Left ventricle myocardium superior (tissue), 1 donor: ENCODE measurements at regions not wholly inside any gene's neighbourhood (a gene's known extent, or its start where the extent isn't known, plus 50 kb on each side); places are given as distances from the start of the nearest gene placed in this dataset.

Source experiments
- ATAC-seq: fragments of 200-7000 bp; cut with Tn5 transposase; one replicate; pipeline ENCODE4 v1.9.1; 2020; ENCODE audit warnings: mild to moderate bottlenecking, moderate library complexity
- DNase-seq: peaks from one replicate; pipeline ENCODE4 v3.0.0-alpha.2; 2020
- intact Hi-C: fragments of 100-400 bp; cut with micrococcal nuclease; formaldehyde crosslinking; loops from one replicate; pipeline ENCODE4 v1.11.0; 2022
- donor health status: DM: no; HTN: yes; CAD: no; lungs with severe emphysema.

DNA sequence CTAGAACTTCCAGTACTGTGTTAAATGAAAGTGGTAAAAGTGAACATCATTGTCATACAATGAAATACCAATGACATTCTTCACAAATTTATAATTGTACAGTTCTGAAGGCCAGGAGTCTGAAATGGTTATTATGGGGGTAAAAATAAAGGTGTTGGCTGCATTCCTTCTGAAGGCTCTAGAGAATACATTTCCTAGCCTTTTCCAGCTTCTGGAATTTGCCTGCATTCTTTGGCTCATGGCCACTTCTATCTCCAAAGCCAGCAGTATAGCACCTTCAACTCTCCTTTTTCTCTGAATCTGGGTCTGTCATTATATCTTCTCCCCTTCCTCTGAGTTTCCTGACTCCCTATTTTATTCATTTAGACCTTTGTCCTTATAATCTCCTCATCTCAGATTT is 1232.7 kb upstream of the TENM4 start:
- no peak for DNase-seq
- no peak for ATAC-seq
- intact Hi-C loops = no loop called here

GRCh38 chr11:80669620-80670019 is 1228.8 kb upstream of the TENM4 start:
- intact Hi-C loops = no loop called here
- no peak for ATAC-seq

DNA sequence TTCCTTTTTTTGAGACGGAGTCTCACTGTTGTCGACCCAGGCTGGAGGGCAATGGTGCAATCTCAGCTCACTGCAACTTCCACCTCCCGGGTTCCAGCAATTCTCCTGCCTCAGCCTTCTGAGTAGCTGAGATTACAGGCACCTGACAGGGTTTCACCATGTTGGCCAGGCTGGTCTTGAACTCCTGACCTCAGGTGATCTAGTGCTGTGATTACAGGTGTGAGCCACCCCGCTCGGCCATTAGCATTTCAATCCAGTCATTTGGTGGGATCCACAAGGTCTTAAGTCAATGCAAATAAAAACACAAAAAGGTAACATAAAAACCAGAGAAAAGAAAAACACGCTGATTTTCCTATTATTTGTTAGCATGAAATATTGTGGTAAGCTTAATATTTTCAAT is 1227.2 kb upstream of the TENM4 start:
- no peak for DNase-seq
- ATAC-seq = no peak
- intact Hi-C loops = no loop called here

More at GRCh38 chr11:80669620-80670019, 1228.8 kb upstream of the TENM4 start:
- no peak for DNase-seq

DNA sequence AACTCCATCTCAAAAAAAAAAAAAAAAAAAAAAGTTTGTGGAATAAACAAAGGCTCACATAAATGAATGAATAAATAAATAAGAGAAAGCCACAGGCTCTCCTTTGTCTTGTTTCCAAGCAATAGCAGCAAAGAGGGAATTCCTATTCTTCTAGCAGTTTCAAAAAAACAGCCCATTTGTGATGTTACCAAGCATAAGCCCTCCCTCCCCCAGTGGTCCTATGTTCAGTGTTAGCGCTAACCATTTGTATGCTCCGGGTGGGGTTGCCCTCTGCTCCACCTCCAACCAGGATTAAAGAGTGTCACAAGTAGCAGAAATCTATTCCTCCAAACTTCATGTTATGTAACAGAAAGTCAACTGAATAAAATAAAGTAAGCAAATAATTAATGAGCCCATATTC is 1215.0 kb upstream of the TENM4 start:
- ATAC-seq (no peak), DNase-seq (no peak)
- intact Hi-C loops = no loop called here

DNA sequence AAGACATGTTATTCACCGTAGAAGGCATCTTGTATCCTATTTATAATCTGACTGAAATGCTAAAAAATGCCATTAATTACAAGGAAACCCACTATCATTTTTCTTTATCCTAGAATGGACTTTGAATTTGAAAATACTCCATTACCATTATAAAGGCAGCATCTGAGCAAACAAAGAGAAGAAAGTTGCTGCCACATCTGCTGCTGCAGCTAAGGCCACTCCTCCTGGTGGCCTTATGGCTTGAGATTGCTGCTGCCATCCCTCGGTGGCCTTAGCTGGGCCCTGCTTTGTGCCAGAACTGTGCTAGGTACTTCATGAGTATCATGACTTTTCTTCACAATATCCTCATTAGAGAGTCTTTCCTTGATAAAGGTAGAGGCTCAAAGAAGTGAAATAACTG is 1210.1 kb upstream of the TENM4 start:
- intact Hi-C loops = no loop called here
- DNase-seq (no peak), ATAC-seq (no peak)

DNA sequence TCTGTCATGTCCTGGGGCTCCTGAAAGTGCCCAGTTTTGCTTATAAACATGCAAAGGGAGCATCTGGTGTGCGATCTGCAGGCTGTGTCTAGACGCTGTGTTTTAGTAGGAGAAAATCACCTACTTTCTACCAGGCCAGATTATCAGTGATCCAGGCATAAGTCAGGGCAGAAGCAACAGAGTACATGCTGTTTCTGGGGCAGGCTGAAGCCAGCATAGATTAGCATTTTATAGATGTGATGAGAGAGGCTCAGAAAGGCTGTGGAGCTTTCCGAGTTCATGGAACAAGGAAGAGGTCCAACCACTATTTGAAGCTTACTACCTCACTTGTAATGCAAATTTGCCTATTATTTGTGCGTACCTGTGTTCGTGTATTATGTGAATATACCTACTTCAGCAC is 1208.4 kb upstream of the TENM4 start:
- ATAC-seq (no peak), DNase-seq (no peak)

GRCh38 chr11:80638296-80638695 is 1197.5 kb upstream of the TENM4 start:
- intact Hi-C loops = no loop called here
- ATAC-seq (no peak), DNase-seq (no peak)

More for the DNA sequence above, 1208.4 kb upstream of the TENM4 start:
- intact Hi-C loops = no loop called here

DNA sequence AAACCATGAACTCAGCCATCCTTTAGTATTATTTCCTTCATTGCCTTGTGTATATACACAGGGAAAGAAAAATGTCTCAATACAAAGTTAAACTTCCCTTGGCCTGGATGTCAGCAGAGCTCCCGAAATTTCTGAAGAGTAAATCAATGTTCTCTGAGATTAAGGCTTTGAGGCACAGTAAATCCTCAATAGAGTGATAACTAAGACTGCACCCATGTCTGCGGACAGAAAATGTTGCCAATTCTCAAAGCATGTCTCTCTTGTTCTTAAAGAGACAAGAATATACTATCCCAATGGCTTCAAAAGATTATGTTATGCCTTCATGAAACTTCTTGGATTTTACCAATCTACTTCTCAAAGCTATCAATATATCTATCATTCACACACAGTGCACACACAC is 1196.7 kb upstream of the TENM4 start:
- no peak for ATAC-seq
- intact Hi-C loops = no loop called here
- DNase-seq = no peak

DNA sequence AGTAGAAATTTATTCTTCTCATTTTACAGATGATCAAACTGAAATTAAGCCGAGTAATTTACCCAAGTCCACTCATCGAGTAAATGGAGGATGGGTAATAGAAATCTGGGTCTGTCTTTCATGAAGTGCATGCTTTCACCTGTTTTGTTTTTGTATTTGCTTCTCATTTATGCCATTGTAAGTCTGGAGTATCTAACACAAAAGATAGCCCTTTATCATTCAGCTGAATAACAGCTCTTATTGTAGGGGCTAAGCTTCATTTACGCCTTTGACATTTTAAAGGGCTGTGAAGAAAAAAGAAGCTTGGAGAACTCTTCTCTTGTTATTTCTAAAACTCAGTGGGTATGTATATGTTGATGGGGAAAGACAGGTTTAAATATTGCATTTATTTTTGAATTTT is 1196.2 kb upstream of the TENM4 start:
- intact Hi-C loops = no loop called here
- no peak for DNase-seq
- ATAC-seq = no peak

DNA sequence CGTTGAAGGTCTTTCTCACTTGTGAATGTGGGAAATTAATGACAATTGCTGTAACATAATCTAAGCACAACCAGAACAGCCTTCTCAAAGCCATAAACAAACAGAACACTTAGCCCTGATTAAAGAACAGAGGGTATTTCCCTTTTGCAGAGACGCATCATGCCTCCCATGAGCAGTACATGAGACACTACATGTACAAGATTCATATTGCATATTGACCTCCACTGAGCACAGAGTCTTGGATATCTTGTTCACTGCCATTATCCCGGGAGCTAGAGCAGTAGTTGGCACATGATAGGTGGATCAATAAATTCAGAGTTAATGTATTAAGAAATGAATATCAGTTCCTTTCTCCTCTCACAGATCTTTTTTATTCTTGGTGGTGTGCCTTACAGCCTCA is 1194.3 kb upstream of the TENM4 start:
- DNase-seq (no peak), ATAC-seq (no peak)
- intact Hi-C loops = no loop called here

GRCh38 chr11:80632691-80633090 is 1191.9 kb upstream of the TENM4 start:
- ATAC-seq (no peak), DNase-seq (no peak)
- intact Hi-C loops = no loop called here

DNA sequence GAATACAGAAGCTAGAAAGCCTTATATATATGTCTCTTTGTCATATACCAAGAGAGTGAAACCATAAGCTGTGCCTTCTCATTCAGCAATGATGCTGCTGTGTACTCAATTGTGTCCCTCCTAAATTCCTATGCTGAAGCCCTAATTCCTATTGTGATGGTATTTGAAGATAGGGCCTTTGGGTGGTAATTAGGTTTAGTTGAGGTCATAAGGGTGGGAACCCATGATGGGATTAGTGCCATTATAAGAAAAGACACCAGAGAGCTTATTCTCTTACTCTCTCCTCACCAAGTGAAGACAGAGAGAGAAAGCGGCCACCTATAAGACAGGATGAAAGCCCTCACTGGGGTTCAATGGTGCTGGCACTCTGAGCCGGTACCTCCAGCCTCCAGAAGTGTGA is 1191.3 kb upstream of the TENM4 start:
- DNase-seq (no peak), ATAC-seq (no peak)
- intact Hi-C loops = no loop called here

- intact Hi-C loops = no loop called here
- DNase-seq (no peak), ATAC-seq (no peak)
Observed at GRCh38 chr11:80629466-80629865, 1188.6 kb upstream of the TENM4 start.

- DNase-seq (no peak), ATAC-seq (no peak)
- intact Hi-C loops = no loop called here
Observed at GRCh38 chr11:80627364-80627763, 1186.5 kb upstream of the TENM4 start.

DNA sequence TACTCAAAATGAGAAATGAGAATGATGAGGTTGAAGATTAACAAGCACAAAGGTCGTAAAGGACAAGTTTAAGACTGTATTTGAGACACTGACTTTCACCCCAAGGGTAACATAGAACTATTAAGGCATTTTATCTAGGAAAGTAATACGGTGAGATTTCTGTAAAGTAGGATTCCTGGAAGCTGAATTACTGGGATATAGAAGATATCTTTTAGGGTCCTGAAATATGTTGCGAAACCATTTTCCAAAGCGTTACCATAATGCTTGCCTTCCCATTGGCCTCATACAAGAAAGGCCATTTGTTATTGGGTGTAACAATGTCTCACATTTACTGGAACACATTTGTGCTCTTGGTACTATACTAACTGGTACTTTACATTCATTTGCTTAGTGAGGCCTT is 1185.9 kb upstream of the TENM4 start:
- no peak for DNase-seq
- ATAC-seq = no peak
- intact Hi-C loops = no loop called here

- intact Hi-C loops = no loop called here
- ATAC-seq (no peak), DNase-seq (no peak)
Observed at GRCh38 chr11:80625563-80625962, 1184.7 kb upstream of the TENM4 start.

- intact Hi-C loops = no loop called here
- DNase-seq (no peak), ATAC-seq (no peak)
Observed at GRCh38 chr11:80621871-80622270, 1181.0 kb upstream of the TENM4 start.

GRCh38 chr11:80620867-80621266 is 1180.0 kb upstream of the TENM4 start:
- DNase-seq (no peak), ATAC-seq (no peak)
- intact Hi-C loops = no loop called here

GRCh38 chr11:80617156-80617555 is 1176.3 kb upstream of the TENM4 start:
- DNase-seq (no peak), ATAC-seq (no peak)
- intact Hi-C loops = no loop called here

GRCh38 chr11:80616070-80616800 is 1175.4 kb upstream of the TENM4 start:
- intact Hi-C loops = no loop called here
- ATAC-seq = no peak
- DNase-seq = no peak

DNA sequence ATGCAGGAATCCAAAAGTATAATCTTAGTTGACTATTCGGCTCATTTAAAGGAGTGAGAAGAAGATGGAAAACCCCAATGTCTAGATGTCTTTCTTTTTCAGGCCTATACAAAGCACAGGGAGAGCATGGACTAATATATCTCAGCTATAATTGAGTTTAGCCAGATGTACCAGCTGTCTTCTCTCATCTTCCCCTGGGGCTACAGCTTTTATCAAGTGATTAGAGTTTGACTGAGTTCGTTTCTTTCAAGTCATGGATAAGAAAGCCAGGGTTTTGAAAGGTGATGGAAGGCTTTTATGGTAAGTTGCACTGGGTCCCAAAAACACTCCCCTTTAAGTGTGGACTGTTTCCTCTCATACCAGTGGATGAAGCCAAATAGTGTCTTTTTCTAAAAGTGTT is 1172.8 kb upstream of the TENM4 start:
- intact Hi-C loops = no loop called here
- ATAC-seq = no peak
- no peak for DNase-seq

DNA sequence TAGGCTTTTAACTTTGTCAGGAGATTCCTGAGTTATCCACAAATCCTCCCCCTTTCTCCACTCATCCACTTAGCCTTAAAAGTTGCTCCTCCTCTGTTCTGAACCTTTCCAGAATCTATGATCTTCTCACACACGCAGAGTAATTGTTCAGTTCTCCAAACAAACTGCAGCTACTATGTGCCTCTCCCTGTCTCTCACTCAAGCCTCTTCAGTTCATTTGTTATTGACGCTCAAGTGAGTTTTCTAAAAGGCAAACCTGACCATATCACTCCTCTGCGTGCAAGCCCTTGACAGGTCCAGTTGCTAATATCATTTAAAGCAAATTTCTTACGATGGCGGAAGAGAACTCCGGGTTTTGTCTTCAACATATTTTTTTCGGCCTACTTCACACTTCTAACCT is 1169.7 kb upstream of the TENM4 start:
- intact Hi-C loops = no loop called here
- no peak for DNase-seq

More for the DNA sequence above, 1169.7 kb upstream of the TENM4 start:
- ATAC-seq = no peak
